NCI-H2196 (cell line): ENCODE measurements at regions not wholly inside any gene's neighbourhood (a gene's known extent, or its start where the extent isn't known, plus 50 kb on each side); places are given as distances from the start of the nearest gene placed in this dataset.

Experiments used
- DNase-seq: peaks from one replicate; lab custom pipeline; 2025; ENCODE audit not compliant: unreplicated experiment; lab: John Stamatoyannopoulos, UW

GRCh38 chr2:14544247-14544646, 88.3 kb upstream of the LRATD1 start:
- no peak for DNase-seq

GRCh38 chr2:14547830-14548229, 84.7 kb upstream of the LRATD1 start:
- DNase-seq = no peak

DNA sequence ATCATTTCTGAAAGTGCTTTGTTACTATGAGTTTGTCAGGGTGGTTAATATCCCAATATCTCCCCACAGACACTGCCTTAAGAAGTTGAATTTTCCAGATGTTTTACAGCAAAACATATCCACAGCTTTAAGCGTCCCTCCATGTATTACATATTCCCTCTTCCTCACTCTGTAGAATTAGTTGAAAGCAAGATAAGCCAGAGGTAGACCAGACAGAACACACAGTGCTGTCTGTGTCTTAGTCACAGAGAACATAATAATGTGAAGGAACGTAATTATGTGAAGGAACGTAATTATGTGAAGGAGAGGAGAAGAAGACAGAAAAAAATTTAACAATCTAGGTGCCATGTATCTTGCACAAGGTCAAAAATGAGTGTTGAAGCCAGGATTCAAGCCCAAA, 81.9 kb upstream of the LRATD1 start:
- no peak for DNase-seq

- DNase-seq = no peak
Observed at GRCh38 chr2:14551069-14551468, 81.4 kb upstream of the LRATD1 start.

- no peak for DNase-seq
Observed at GRCh38 chr2:14552286-14552685, 80.2 kb upstream of the LRATD1 start.

GRCh38 chr2:14552818-14553217, 79.7 kb upstream of the LRATD1 start:
- DNase-seq = no peak

GRCh38 chr2:14554849-14555545, 77.5 kb upstream of the LRATD1 start:
- DNase-seq = no peak

GRCh38 chr2:14557111-14557510, 75.4 kb upstream of the LRATD1 start:
- DNase-seq = no peak

DNA sequence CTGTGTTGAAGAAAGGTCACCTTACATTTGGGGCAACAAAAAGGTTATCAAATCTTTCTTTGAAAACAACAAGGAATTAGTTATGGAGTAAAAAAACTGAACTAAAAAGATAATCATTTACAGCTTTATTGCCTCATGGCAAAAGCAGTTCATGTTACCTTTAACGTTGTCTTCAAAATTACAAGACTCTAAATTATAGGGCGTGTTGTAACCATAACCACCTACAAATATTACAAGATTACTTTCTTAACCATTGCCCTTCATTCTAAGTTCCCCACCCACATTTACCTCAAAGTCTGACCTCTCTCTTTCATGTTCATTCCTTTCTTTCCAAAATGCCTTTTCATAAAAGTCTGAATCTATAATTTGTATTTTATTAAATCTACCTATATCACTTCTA, 74.6 kb upstream of the LRATD1 start:
- no peak for DNase-seq

DNA sequence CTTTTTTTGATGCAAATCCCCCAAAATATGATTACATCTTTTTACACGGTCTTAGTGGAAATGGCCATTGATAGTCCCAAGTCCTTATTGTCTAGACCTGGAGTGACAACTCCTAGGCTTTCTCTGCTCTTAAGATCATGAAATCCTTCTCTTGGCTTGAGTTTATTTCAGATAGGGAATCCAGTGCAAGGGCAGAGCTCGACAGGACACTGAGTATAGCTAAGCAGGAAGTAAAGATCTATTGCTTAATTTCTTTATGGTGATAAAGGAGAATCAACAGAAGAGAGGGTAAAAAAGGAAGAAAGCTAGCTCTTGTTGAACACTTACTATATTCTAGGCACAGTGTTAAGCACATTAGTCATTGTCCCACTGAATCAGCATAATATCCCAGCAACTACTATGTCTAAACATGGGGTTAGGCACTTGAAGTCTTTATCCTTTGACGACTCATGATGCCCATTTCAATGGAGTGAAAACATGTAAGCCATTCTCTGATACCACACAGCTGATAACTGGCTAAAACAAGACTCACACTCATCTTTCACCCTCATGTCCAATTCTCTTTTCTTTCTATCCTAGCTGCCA, 74.1 kb upstream of the LRATD1 start:
- DNase-seq = no peak

DNA sequence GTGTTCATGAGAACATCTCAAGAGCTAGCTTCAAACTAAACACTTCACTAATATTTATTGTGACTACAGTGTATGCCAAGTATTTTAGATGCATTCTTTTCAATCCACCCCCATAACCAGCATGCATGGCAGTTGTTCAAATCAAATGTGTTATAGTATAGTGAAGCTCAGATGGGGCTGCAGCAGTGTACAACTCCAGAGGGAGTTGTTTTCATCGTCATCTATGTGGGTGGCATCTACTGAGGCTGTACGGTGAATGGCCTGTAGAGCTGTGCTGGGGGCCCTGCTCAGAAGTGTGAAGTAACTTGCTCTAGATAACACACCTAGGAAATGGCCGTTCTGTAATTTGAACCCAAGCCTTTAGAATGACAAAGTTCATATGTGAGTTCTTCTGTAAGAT, 71.8 kb upstream of the LRATD1 start:
- DNase-seq = no peak

DNA sequence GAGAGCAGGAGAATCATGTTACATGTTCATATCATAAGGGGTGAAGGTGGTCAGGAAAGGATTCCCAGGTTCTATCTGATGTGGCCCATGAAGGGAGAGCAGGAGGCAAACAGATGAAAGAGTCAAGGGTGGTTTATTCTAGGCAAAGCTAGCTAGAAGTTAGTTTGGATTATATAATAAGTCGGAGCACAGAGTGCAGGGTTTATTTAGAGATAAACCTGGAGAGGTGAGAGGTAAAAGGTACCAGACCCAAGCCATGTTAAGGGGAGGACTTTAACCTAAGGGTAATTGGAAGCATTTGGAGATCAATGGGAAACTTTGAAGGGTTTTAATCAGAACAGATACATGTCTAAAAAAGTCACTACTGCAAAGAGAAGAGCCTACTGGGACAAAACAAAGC, 69.2 kb upstream of the LRATD1 start:
- DNase-seq = no peak

GRCh38 chr2:14565666-14566065, 66.9 kb upstream of the LRATD1 start:
- DNase-seq = no peak

DNA sequence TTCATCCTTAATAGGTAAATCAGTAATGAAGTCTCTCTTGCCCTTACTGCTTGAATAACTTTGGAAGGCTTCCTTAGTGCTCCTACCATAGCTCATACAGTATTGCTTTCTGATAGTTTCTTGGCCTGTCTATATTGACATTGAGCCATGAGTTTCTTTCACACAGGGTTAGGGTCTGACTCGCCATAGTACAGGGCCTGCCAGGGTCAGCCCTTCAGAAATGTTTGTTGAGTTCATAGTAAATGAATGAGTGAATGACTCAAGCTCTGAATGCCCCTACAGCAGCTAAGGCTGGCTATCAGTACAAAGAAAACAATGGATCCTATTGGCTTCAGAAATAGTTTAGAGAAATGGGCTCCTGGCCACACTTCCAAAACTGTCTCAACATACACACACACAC, 65.0 kb upstream of the LRATD1 start:
- no peak for DNase-seq

GRCh38 chr2:14569294-14569693, 63.2 kb upstream of the LRATD1 start:
- DNase-seq = no peak

- no peak for DNase-seq
Observed at GRCh38 chr2:14572633-14573032, 59.9 kb upstream of the LRATD1 start.

GRCh38 chr2:14577843-14578242, 54.7 kb upstream of the LRATD1 start:
- DNase-seq = peak; percentile 5
